OCI-M2 (cell line): ENCODE measurements at regions not wholly inside any gene's neighbourhood (a gene's known extent, or its start where the extent isn't known, plus 50 kb on each side); places are given as distances from the start of the nearest gene placed in this dataset.
"Not testable (repeated sequence)": the region's sequence is repeated elsewhere in the genome, so short reads cannot be mapped to it uniquely, and the experiment has no call there.

ENCODE experiments used
- DNase-seq: peaks from one replicate; lab custom pipeline; 2025; ENCODE audit not compliant: unreplicated experiment; lab: John Stamatoyannopoulos, UW

- no peak for DNase-seq
These were observed 73.0 kb upstream of the CYRIA start for GRCh38 chr2:16738361-16739225.

GRCh38 chr2:16737812-16738211 lies 72.2 kb upstream of the CYRIA start:
- DNase-seq, result no peak

- no peak for DNase-seq
These were observed 71.0 kb upstream of the CYRIA start for GRCh38 chr2:16736633-16737032.

- no peak for DNase-seq
These were observed 63.7 kb upstream of the CYRIA start for GRCh38 chr2:16729335-16729734.

- no peak for DNase-seq
These were observed 62.9 kb upstream of the CYRIA start for GRCh38 chr2:16728351-16729136.

GRCh38 chr2:16727849-16728248 lies 62.2 kb upstream of the CYRIA start:
- not testable (repeated sequence) for DNase-seq

GRCh38 chr2:16727256-16727655 lies 61.6 kb upstream of the CYRIA start:
- DNase-seq, result no peak

GRCh38 chr2:16726577-16726976 lies 60.9 kb upstream of the CYRIA start:
- no peak for DNase-seq

GRCh38 chr2:16726147-16726546 lies 60.5 kb upstream of the CYRIA start:
- no peak for DNase-seq

- no peak for DNase-seq
These were observed 59.9 kb upstream of the CYRIA start for GRCh38 chr2:16725549-16725948.

- DNase-seq, result no peak
These were observed 57.0 kb upstream of the CYRIA start for GRCh38 chr2:16722677-16723076.

- no peak for DNase-seq
These were observed 56.5 kb upstream of the CYRIA start for GRCh38 chr2:16722126-16722525.

GRCh38 chr2:16721529-16721928 lies 55.9 kb upstream of the CYRIA start:
- not testable (repeated sequence) for DNase-seq

GRCh38 chr2:16720737-16721136 lies 55.1 kb upstream of the CYRIA start:
- not testable (repeated sequence) for DNase-seq

GRCh38 chr2:16719485-16719808 lies 53.8 kb upstream of the CYRIA start:
- DNase-seq, result no peak

GRCh38 chr2:16718576-16719484 lies 53.2 kb upstream of the CYRIA start:
- no peak for DNase-seq

- no peak for DNase-seq
These were observed 51.8 kb upstream of the CYRIA start for GRCh38 chr2:16717477-16717876.

GRCh38 chr2:16716944-16717343 lies 51.3 kb upstream of the CYRIA start:
- no peak for DNase-seq

GRCh38 chr2:16716024-16716423 lies 50.4 kb upstream of the CYRIA start:
- no peak for DNase-seq
